Endothelial cell of umbilical vein (primary cell): ENCODE measurements at regions not wholly inside any gene's neighbourhood (a gene's known extent, or its start where the extent isn't known, plus 50 kb on each side); places are given as distances from the start of the nearest gene placed in this dataset.

Experiments used
- BruUV-seq: library from RNA; stranded (reverse); fragments of 400-500 nt; replicated peaks from 2 replicates; lab custom pipeline; 2021; lab: Mats Ljungman, UMichigan
- CTCF ChIA-PET: fragments of 300-600, 350-600 bp; sonication (Branson Sonifier 250); formaldehyde crosslinking; loops from one replicate; lab custom pipeline; 2021; ENCODE audit warnings: antibody characterized with exemption, inconsistent platforms; lab: Charles Lee
- POLR2A ChIA-PET: fragments of 300-600, 350-600 bp; sonication (Branson Sonifier 250); formaldehyde crosslinking; loops from one replicate; lab custom pipeline; 2021; ENCODE audit warnings: antibody characterized with exemption, inconsistent platforms; lab: Charles Lee
- DNase-seq: peaks from one replicate; pipeline ENCODE4 v3.0.0-alpha.2; 2011; ENCODE audit warnings: low read depth, low spot score
- FAIRE-seq: peaks from 2 replicates; lab custom pipeline; 2011; peaks lifted over from hg19 to GRCh38; lab: Jason Lieb, UNC
- H2AFZ ChIP-seq: 2 replicates; pipeline ENCODE4 v1.6.0; 2012; ENCODE audit warnings: low read depth, low read length, control low read depth, inconsistent platforms
- H3K27ac ChIP-seq: 2 replicates; pipeline ENCODE4 v1.5.1; 2011; ENCODE audit warnings: low read depth, mild to moderate bottlenecking, control low read depth, low read length, moderate library complexity; ENCODE audit not compliant: insufficient read depth
- H3K27me3 ChIP-seq, 2 experiments: 2 replicates each; pipeline versions ENCODE4 v1.6.0 to v1.6.1; 2011; ENCODE audit warnings: low read length in 2 of 2, mixed read lengths in 1 of 2; ENCODE audit not compliant: control insufficient read depth in 2 of 2, insufficient read depth in 2 of 2
- H3K36me3 ChIP-seq, 2 experiments: 2 replicates in 1 of 2; 3 replicates in 1 of 2; pipeline ENCODE4 v1.5.1; 2011; ENCODE audit warnings: low read length in 2 of 2, mild to moderate bottlenecking in 1 of 2, moderate library complexity in 1 of 2; ENCODE audit not compliant: control insufficient read depth in 2 of 2, insufficient read depth in 2 of 2; ENCODE audit errors: extremely low read depth in 1 of 2
- H3K4me1 ChIP-seq: 3 replicates; pipeline ENCODE4 v1.5.1; 2011; ENCODE audit warnings: mild to moderate bottlenecking, low read length; ENCODE audit not compliant: control insufficient read depth, insufficient read depth; ENCODE audit errors: extremely low read depth
- H3K4me2 ChIP-seq: 2 replicates; pipeline ENCODE4 v1.6.1; 2011; ENCODE audit warnings: low read length, control low read depth, mixed read lengths; ENCODE audit not compliant: insufficient read depth
- H3K4me3 ChIP-seq, 3 experiments: fragments of 200-600 bp in 1 of 3; sonication (generic), shearing (Covaris generic) in 1 of 3; replicated peaks in 1 of 3; 2 replicates each; pipeline ENCODE4 v1.5.1; 2011 to 2016; ENCODE audit warnings: control low read depth in 3 of 3, low read length in 3 of 3, mild to moderate bottlenecking in 2 of 3, inconsistent platforms in 1 of 3, low read depth in 1 of 3, moderate library complexity in 1 of 3; ENCODE audit not compliant: insufficient read depth in 1 of 3
- H3K79me2 ChIP-seq: 2 replicates; pipeline ENCODE4 v1.6.0; 2012; ENCODE audit warnings: low read length, inconsistent platforms; ENCODE audit not compliant: control insufficient read depth, insufficient read depth
- H3K9ac ChIP-seq: replicated peaks from 2 replicates; pipeline ENCODE3; 2011; ENCODE audit warnings: low read length, control low read depth; ENCODE audit not compliant: insufficient read depth; ENCODE audit errors: extremely low read depth
- H3K9me1 ChIP-seq: replicated peaks from 3 replicates; pipeline ENCODE4 v1.6.0; 2011; ENCODE audit warnings: mild to moderate bottlenecking, low read length; ENCODE audit not compliant: control insufficient read depth, insufficient read depth; ENCODE audit errors: extremely low read depth
- H3K9me3 ChIP-seq: replicated peaks from 2 replicates; pipeline ENCODE4 v1.5.1; 2012; ENCODE audit warnings: low read length, inconsistent platforms; ENCODE audit not compliant: control insufficient read depth, insufficient read depth
- H4K20me1 ChIP-seq: replicated peaks from 2 replicates; pipeline ENCODE3; 2011; ENCODE audit warnings: mild to moderate bottlenecking, low read length; ENCODE audit not compliant: control insufficient read depth, insufficient read depth; ENCODE audit errors: extremely low read depth
- EZH2 ChIP-seq: IDR thresholded peaks from 2 replicates; pipeline ENCODE4 v1.6.1; 2012; ENCODE audit warnings: borderline replicate concordance, low read depth, mild to moderate bottlenecking, moderate library complexity, low read length, inconsistent platforms; ENCODE audit not compliant: severe bottlenecking
- FOS ChIP-seq: IDR thresholded peaks from 2 replicates; pipeline ENCODE4 v1.6.1; 2011; ENCODE audit warnings: mild to moderate bottlenecking, low read length, moderate library complexity, borderline replicate concordance; ENCODE audit not compliant: insufficient read depth
- GATA2 ChIP-seq: IDR thresholded peaks from 2 replicates; pipeline ENCODE4 v1.7.0; 2011; ENCODE audit warnings: low read depth, mild to moderate bottlenecking, moderate library complexity, mixed read lengths, low read length; ENCODE audit not compliant: insufficient read length, insufficient read depth
- JUN ChIP-seq: IDR thresholded peaks from 2 replicates; pipeline ENCODE4 v1.6.1; 2011; ENCODE audit warnings: borderline replicate concordance, low read depth; ENCODE audit not compliant: insufficient read length, insufficient read depth
- MYC ChIP-seq: IDR thresholded peaks from one replicate; pipeline ENCODE4 v1.6.1; 2011; ENCODE audit warnings: mild to moderate bottlenecking, low read depth, low read length
- POLR2A ChIP-seq: IDR thresholded peaks from 2 replicates; pipeline ENCODE4 v1.6.1; 2012; ENCODE audit warnings: low read depth, mild to moderate bottlenecking, control low read depth, low read length
- POLR2AphosphoS5 ChIP-seq: IDR thresholded peaks from 2 replicates; pipeline ENCODE4 v1.6.1; 2012; ENCODE audit warnings: low read depth, mild to moderate bottlenecking, control low read depth, low read length, moderate library complexity; ENCODE audit not compliant: insufficient read depth
- dilution Hi-C: fragments of 300-500 bp; cut with MboI; formaldehyde crosslinking; loops from one replicate; pipeline ENCODE4 v1.15.0; 2019; ENCODE audit warnings: low sequenced_read_pairs; ENCODE audit not compliant: extremely low pct_ligation_motif_present
- intact Hi-C: fragments of 100-400 bp; cut with micrococcal nuclease; formaldehyde crosslinking; loops from one replicate; pipeline ENCODE4 v1.10.0; 2022
- TF ChIP-seq, protein P1 (sequence below): IDR thresholded peaks from 2 replicates; pipeline ENCODE4 v1.6.1; 2011; ENCODE audit not compliant: insufficient read depth, insufficient read length
- TF ChIP-seq, protein P2 (sequence below), 2 donors: IDR thresholded peaks; 1 replicate in 1 of 2; 2 replicates in 1 of 2; pipeline ENCODE4 v1.5.1; 2011; ENCODE audit warnings: low read length in 2 of 2, mild to moderate bottlenecking in 2 of 2, moderate library complexity in 2 of 2, control low read depth in 1 of 2, inconsistent platforms in 1 of 2, low read depth in 1 of 2; ENCODE audit not compliant: insufficient read depth in 1 of 2; ENCODE audit errors: extremely low read depth in 1 of 2

DNA sequence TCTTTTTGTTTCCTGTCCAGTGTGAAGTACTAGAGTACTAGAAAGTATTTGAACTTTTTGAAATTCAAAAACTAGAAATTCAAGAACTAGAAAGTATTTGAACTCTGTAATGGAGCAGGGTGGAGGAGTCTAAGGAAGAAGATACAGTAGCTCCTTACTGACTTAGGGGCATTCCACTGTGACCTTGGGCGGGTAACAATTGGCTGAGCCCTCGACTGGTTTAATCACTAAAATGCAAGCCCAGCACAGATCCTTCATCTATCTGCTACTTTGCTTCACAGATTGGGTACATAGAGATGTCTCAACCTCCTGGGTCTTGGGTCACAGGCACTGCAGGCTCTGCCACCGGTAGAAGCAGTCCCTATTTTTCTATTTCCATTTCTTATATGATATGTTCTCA lies 462.1 kb upstream of the AGTR1 start:
- CTCF ChIA-PET = no interaction called here
- DNase-seq = no peak
- no peak overlapping the region for H3K27ac ChIP-seq
- H3K9me3 ChIP-seq = no peaks in the 10 kb centered on the region
- H3K4me2 ChIP-seq = no peak overlapping the region
- no peak overlapping the region for H3K4me3 ChIP-seq
- H3K79me2 ChIP-seq = no peaks in the 10 kb centered on the region
- intact Hi-C loops = no loop called here
- H2AFZ ChIP-seq = no peak overlapping the region
- no TSS peak for BruUV-seq
- H4K20me1 ChIP-seq = no peaks in the 10 kb centered on the region
- H3K36me3 ChIP-seq = no peaks in the 10 kb centered on the region
- no peak for FAIRE-seq
- no peaks in the 10 kb centered on the region for H3K9me1 ChIP-seq
- no peaks in the 10 kb centered on the region for H3K27me3 ChIP-seq
- no peak overlapping the region for H3K9ac ChIP-seq
- dilution Hi-C loops = no loop called here
- H3K4me1 ChIP-seq = no peaks in the 10 kb centered on the region
- TF ChIP-seq POLR2A (no peak), MYC (no peak), EZH2 (no peak), JUN (no peak), FOS (no peak), POLR2AphosphoS5 (no peak), GATA2 (no peak)
- TF ChIP-seq, protein P1, sequence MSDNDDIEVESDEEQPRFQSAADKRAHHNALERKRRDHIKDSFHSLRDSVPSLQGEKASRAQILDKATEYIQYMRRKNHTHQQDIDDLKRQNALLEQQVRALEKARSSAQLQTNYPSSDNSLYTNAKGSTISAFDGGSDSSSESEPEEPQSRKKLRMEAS = no peak
- TF ChIP-seq, protein P2, sequence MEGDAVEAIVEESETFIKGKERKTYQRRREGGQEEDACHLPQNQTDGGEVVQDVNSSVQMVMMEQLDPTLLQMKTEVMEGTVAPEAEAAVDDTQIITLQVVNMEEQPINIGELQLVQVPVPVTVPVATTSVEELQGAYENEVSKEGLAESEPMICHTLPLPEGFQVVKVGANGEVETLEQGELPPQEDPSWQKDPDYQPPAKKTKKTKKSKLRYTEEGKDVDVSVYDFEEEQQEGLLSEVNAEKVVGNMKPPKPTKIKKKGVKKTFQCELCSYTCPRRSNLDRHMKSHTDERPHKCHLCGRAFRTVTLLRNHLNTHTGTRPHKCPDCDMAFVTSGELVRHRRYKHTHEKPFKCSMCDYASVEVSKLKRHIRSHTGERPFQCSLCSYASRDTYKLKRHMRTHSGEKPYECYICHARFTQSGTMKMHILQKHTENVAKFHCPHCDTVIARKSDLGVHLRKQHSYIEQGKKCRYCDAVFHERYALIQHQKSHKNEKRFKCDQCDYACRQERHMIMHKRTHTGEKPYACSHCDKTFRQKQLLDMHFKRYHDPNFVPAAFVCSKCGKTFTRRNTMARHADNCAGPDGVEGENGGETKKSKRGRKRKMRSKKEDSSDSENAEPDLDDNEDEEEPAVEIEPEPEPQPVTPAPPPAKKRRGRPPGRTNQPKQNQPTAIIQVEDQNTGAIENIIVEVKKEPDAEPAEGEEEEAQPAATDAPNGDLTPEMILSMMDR (IDR thresholded peaks at IDR 0.05; ENCODE audit: extremely low read depth in 1 of 2, insufficient read depth in 1 of 2, low read depth in 1 of 2, low read length in 2 of 2) = no peak
- POLR2A ChIA-PET = no interaction called here
